SHP77 treated with DMSO at 0.1 percent for 48 hours (cell line): ENCODE measurements at regions not wholly inside any gene's neighbourhood (a gene's known extent, or its start where the extent isn't known, plus 50 kb on each side); places are given as distances from the start of the nearest gene placed in this dataset.

Experiments used
- DNase-seq: peaks from one replicate; lab custom pipeline; 2025; lab: John Stamatoyannopoulos, UW

DNA sequence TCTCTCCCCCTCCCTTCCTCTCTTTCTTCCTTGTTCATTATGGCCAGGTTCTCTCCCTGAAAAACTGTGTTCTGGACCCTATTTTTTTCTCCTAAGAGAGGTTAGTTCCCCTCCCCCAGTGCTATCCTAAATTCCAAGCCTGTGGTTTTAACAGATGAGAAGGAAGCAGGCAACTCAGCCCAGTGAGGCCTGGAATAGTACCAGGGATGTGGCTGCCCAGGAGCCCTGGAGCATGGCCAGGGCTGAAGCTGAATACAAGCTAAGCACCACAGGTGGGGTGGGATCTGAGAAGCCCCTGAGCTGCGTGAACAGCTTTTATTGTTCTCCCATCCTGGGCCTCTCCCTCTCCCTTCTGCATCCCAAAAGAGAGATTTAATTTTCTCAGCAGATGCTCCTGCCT is 1581.3 kb upstream of the TMEM132C start:
- DNase-seq = no peak

DNA sequence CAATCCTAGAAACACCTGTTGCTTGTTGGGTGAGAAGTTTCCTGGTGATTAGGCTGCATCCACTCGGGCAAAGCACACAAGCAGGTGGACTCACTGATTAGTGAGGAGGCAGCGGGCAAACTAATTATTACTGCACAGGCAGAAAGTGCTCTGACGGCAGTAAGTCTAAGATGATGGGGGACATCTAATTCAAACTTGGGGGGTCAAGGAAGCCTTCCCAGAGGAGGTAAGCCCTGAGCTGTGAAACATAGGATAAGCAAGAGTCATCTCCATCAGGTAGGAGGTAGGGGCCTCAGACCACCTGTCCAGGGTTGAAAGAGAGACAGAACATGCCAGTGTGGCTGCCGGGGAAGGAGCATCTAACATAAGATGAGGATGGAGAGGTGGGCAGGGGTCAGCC is 1578.4 kb upstream of the TMEM132C start:
- no peak for DNase-seq

- DNase-seq = no peak
Measured at GRCh38 chr12:126700096-126700495, 1566.9 kb upstream of the TMEM132C start.

DNA sequence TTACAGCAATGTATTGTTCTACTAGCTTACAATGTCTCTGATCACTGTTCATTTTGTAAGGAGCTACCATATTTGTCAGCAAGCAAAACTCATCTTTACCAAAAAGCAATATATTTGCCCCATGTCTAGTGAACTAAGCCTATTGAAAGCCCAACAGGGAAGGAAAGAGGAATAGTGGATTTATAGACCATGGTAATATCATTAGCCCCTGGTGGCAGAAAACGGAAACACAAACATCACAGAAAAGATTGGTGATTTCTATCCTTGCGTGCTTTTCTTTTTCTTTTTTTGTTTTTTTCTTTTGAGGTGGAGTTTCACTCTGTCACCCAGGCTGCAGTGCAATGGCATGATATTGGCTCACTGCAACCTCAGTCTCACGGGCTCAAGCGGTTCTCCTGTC is 1562.4 kb upstream of the TMEM132C start:
- no peak for DNase-seq

GRCh38 chr12:126706300-126706699 is 1560.7 kb upstream of the TMEM132C start:
- DNase-seq = no peak

DNA sequence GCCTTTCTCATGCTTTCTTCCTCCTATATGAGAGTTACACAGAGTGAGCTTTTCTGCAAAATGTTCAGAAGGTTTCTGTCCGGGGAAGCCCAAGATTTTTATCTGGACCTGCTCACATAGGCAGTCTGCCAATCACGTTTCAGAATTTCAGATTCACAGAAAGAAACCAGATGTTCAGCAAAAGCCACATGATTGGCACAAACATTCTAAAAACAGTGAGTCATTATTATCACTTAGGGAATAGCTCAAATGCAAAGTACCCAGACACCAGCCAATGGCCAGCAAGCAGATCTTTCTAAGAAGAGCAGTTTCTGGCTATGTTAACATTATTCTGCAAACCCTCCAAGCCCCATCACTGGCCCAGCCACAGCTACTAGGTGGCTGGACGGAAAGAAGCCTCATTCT is 1558.5 kb upstream of the TMEM132C start:
- DNase-seq = no peak

DNA sequence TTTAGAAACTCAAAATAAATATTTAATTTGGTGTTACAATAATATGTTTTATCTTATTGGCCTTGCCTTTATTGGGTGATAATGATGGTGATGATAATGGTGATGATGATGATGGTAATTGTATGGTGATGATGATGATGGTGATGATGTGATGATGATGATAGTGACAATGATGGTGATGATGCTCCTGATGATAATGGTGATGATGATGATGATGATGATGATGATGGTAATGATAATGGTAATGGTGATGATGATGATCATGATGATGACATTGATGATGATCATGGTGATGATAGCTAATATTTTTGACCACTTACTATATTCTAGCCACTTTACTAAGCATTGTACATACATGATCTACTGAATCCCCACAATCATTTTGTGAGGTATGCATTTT is 1548.6 kb upstream of the TMEM132C start:
- DNase-seq = no peak

DNA sequence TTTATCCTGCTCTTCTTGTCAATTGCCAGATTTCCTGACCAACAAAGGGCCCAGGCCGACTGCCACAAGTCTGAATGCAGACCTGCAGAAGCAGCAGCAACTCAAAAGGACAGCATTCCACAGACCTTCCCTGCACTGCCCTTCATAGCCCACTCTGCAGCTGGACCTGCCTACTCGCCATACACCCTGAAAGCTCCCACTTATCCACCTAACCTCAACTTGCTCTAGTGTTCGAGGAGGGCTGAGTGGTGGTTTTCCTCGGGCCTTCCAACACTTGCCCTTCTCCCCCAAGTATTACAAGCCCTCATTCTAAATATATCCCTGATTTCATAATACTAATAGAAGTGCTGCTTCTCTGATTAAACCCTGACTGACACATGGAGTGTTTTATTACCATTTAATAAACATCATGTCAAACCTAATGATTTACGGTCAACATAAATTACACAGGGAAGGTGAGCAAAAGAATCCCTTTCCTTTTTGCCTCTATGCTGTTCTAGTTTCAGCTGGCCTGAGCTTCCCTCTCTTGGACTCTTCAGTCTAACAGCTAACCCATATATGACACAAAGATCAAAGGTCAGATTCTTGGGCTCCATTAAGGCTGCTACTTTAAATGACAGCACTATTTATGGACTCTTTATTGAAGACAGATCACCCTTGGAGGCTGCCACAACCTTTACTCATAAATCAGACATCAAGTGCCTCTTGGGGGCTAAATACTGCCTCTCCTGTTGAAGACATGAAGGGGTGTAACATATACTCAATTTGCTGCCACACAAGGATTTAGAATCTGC is 1546.9 kb upstream of the TMEM132C start:
- DNase-seq = no peak

- no peak for DNase-seq
Measured at GRCh38 chr12:126726481-126727217, 1540.3 kb upstream of the TMEM132C start.

- no peak for DNase-seq
Measured at GRCh38 chr12:126727218-126728075, 1539.5 kb upstream of the TMEM132C start.

GRCh38 chr12:126734296-126734695 is 1532.7 kb upstream of the TMEM132C start:
- DNase-seq = no peak

- DNase-seq = no peak
Measured at GRCh38 chr12:126734710-126735109, 1532.3 kb upstream of the TMEM132C start.

DNA sequence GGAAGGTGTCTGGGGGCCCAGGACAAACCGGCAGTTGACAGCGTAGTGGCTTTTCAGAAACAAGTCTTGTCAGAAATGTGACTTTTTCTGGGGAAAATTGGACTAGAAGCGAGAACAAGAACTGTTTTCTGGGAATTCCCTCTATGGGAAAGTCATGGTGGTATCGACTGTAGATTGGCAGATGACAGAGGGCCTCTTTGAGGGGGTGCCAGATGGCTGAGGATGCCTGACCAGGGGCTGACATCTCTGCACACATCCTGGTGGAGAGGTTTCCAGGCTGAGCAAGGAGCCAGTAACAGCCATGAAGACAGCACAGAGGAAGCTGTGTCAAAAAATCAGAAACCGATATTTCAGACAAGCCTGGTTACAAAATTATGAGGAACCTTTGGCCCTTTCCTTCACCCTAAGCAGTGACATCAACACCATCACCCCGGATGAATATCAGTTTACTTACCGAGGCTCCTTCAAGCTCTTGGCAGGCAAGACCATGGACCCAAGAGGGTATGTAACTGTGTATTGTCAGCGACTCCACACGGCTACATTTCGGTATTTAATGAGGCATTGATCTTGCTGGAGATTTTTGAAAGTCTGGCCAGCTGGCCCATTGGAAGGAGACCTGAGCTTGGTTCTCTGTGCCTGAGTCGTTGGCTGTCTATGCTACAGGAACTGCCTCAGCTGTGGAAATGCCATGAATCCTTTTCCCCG is 1525.3 kb upstream of the TMEM132C start:
- DNase-seq = no peak

DNA sequence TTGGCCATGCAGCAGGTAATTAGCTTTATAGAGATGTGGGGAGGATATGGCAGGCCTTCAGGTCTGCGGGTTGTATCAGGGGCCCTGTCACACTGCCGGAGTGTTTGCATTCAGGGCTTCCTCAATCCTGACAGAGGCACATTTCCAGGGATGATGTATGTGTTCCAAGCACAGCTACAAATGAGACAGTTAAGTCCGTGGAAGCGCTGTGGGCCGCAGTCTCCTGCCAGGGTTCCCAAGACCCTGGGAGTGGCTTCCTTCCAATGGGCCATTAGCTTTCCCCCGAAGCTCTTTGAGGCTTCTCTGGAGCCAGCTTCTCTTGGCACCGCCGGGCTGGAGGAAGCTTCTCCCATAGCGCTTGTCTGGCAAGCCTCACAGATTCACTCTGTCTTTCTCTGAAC is 1524.7 kb upstream of the TMEM132C start:
- DNase-seq = no peak

- peak; percentile 20 for DNase-seq
Measured at GRCh38 chr12:126747530-126748149, 1519.3 kb upstream of the TMEM132C start.

GRCh38 chr12:126752021-126752420 is 1514.9 kb upstream of the TMEM132C start:
- DNase-seq = no peak

- no peak for DNase-seq
Measured at GRCh38 chr12:126757326-126757725, 1509.6 kb upstream of the TMEM132C start.

- DNase-seq = no peak
Measured at GRCh38 chr12:126760092-126760491, 1506.9 kb upstream of the TMEM132C start.

GRCh38 chr12:126761420-126761819 is 1505.5 kb upstream of the TMEM132C start:
- no peak for DNase-seq

DNA sequence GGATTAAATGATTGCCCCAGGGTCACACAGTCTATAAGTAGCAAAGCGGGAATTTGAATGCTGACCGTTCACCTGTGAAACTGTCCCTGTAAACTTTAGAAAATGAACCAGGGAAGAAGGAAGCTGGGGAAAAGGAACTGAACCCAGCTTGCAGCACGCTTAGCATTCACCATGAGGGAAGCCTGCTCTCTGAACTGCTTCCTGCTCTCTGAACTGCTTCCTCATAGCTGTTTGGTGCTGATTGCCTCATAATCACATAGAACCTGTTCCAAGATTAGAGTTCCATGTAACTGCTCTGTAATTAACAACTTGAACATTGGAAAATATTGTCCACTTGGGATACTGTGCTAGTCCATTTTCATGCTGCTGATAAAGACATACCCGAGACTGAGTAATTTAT is 1504.8 kb upstream of the TMEM132C start:
- DNase-seq = no peak

GRCh38 chr12:126763359-126763758 is 1503.6 kb upstream of the TMEM132C start:
- DNase-seq = no peak
